ENCODE measurements at regions not wholly inside any gene's neighbourhood (a gene's known extent, or its start where the extent isn't known, plus 50 kb on each side); places are given as distances from the start of the nearest gene placed in this dataset.
"Not testable (repeated sequence)": the region's sequence is repeated elsewhere in the genome, so short reads cannot be mapped to it uniquely, and the experiment has no call there.

- not testable (repeated sequence) for DNase-seq
Observed at GRCh38 chr2:156254637-156255067, 77.9 kb downstream of the NR4A2 start.

- DNase-seq = no peak
Observed at GRCh38 chr2:156253765-156254164, 78.8 kb downstream of the NR4A2 start.

- no peak for DNase-seq
Observed at GRCh38 chr2:156242874-156243273, 89.6 kb downstream of the NR4A2 start.

GRCh38 chr2:156237558-156237957 is 95.0 kb downstream of the NR4A2 start:
- DNase-seq = no peak

GRCh38 chr2:156229724-156230362 is 102.7 kb downstream of the NR4A2 start:
- DNase-seq = no peak

- not testable (repeated sequence) for DNase-seq
Observed at GRCh38 chr2:156223328-156223727, 109.2 kb downstream of the NR4A2 start.

- no peak for DNase-seq
Observed at GRCh38 chr2:156221703-156222102, 110.8 kb downstream of the NR4A2 start.

GRCh38 chr2:156219491-156220100 is 112.9 kb downstream of the NR4A2 start:
- DNase-seq = no peak

GRCh38 chr2:156215656-156216055 is 116.9 kb downstream of the NR4A2 start:
- no peak for DNase-seq

- no peak for DNase-seq
Observed at GRCh38 chr2:156211318-156211717, 121.2 kb downstream of the NR4A2 start.

- no peak for DNase-seq
Observed at GRCh38 chr2:156206355-156206754, 126.2 kb downstream of the NR4A2 start.

GRCh38 chr2:156199588-156199987 is 132.9 kb downstream of the NR4A2 start:
- DNase-seq = no peak

- no peak for DNase-seq
Observed at GRCh38 chr2:156196031-156196430, 136.5 kb downstream of the NR4A2 start.

- no peak for DNase-seq
Observed at GRCh38 chr2:156192468-156192867, 140.1 kb downstream of the NR4A2 start.

- no peak for DNase-seq
Observed at GRCh38 chr2:156191527-156191926, 141.0 kb downstream of the NR4A2 start.

- DNase-seq = no peak
Observed at GRCh38 chr2:156190517-156190916, 142.0 kb downstream of the NR4A2 start.

GRCh38 chr2:156189584-156189983 is 142.9 kb downstream of the NR4A2 start:
- no peak for DNase-seq

GRCh38 chr2:156189143-156189542 is 143.4 kb downstream of the NR4A2 start:
- no peak for DNase-seq

GRCh38 chr2:156182132-156182531 is 150.4 kb downstream of the NR4A2 start:
- no peak for DNase-seq

- DNase-seq = no peak
Observed at GRCh38 chr2:156181208-156181607, 151.3 kb downstream of the NR4A2 start.

GRCh38 chr2:156177654-156178053 is 154.9 kb downstream of the NR4A2 start:
- DNase-seq = no peak

GRCh38 chr2:156175946-156176345 is 156.6 kb downstream of the NR4A2 start:
- no peak for DNase-seq

GRCh38 chr2:156170929-156171328 is 161.6 kb downstream of the NR4A2 start:
- DNase-seq = no peak

GRCh38 chr2:156165742-156166141 is 166.8 kb downstream of the NR4A2 start:
- no peak for DNase-seq
